OCI-LY1 (cell line): ENCODE measurements at regions not wholly inside any gene's neighbourhood (a gene's known extent, or its start where the extent isn't known, plus 50 kb on each side); places are given as distances from the start of the nearest gene placed in this dataset.

Experiments
- H2AFZ ChIP-seq: fragments of 200-600 bp; sonication (generic), shearing (Covaris generic); 2 replicates; pipeline ENCODE4 v1.6.0; 2014; ENCODE audit warnings: antibody characterized with exemption, mild to moderate bottlenecking, low read length
- H3F3A ChIP-seq: fragments of 200-600 bp; sonication (generic), shearing (Covaris generic); 2 replicates; pipeline ENCODE4 v1.6.0; 2014; ENCODE audit warnings: mild to moderate bottlenecking, antibody characterized with exemption, low read length, moderate library complexity; ENCODE audit not compliant: insufficient read depth
- H3K27ac ChIP-seq: fragments of 200-600 bp; sonication (generic); 2 replicates; pipeline ENCODE4 v1.5.1; 2014; ENCODE audit warnings: low read length, mixed run types, mild to moderate bottlenecking, low read depth; ENCODE audit not compliant: poor library complexity, severe bottlenecking
- H3K27me3 ChIP-seq: fragments of 200-600 bp; sonication (generic); 2 replicates; pipeline ENCODE4 v1.6.0; 2014; ENCODE audit warnings: antibody characterized with exemption, mild to moderate bottlenecking, low read length, moderate library complexity; ENCODE audit not compliant: insufficient read depth
- H3K36me3 ChIP-seq: fragments of 200-600 bp; sonication (generic); 2 replicates; pipeline ENCODE4 v1.6.1; 2014; ENCODE audit warnings: mild to moderate bottlenecking, antibody characterized with exemption, low read length, moderate library complexity, mixed read lengths; ENCODE audit not compliant: insufficient read depth
- H3K4me1 ChIP-seq: fragments of 200-600 bp; sonication (generic); 2 replicates; pipeline ENCODE4 v1.5.1; 2014; ENCODE audit warnings: mild to moderate bottlenecking, low read length, moderate library complexity; ENCODE audit not compliant: insufficient read depth, severe bottlenecking
- H3K4me2 ChIP-seq: fragments of 200-600 bp; sonication (generic), shearing (Covaris generic); 2 replicates; pipeline ENCODE4 v1.6.1; 2014; ENCODE audit warnings: low read length
- H3K4me3 ChIP-seq: fragments of 200-600 bp; sonication (generic); 2 replicates; pipeline ENCODE4 v1.5.1; 2014; ENCODE audit warnings: low read length, low read depth, mild to moderate bottlenecking, mixed read lengths; ENCODE audit not compliant: poor library complexity, severe bottlenecking
- H3K79me2 ChIP-seq: fragments of 200-600 bp; shearing (Covaris generic); 2 replicates; pipeline ENCODE4 v1.6.1; 2016; ENCODE audit warnings: mixed run types, low read length, mixed read lengths; ENCODE audit not compliant: insufficient read depth
- H3K9ac ChIP-seq: fragments of 200-600 bp; sonication (generic), shearing (Covaris generic); 2 replicates; pipeline ENCODE4 v1.6.1; 2014; ENCODE audit warnings: mild to moderate bottlenecking, low read length, mixed read lengths
- H3K9me2 ChIP-seq: fragments of 200-600 bp; sonication (generic), shearing (Covaris generic); 2 replicates; pipeline ENCODE4 v1.6.1; 2014; ENCODE audit warnings: low read depth, mild to moderate bottlenecking, low read length, mixed read lengths
- H3K9me3 ChIP-seq: fragments of 200-600 bp; shearing (Covaris generic); 2 replicates; pipeline ENCODE4 v1.6.1; 2014; ENCODE audit warnings: low read length, mixed read lengths
- H4K20me1 ChIP-seq: fragments of 200-600 bp; sonication (generic), shearing (Covaris generic); 2 replicates; pipeline ENCODE4 v1.6.0; 2016; ENCODE audit warnings: mild to moderate bottlenecking, low read length; ENCODE audit not compliant: insufficient read depth
- EZH2 ChIP-seq: fragments of 200-600 bp; sonication (generic), shearing (Covaris generic); IDR thresholded peaks from 2 replicates; pipeline ENCODE4 v1.8.0; 2017; ENCODE audit warnings: borderline replicate concordance, mixed run types, mild to moderate bottlenecking, antibody characterized with exemption, low read length, moderate library complexity, mixed read lengths
- TF ChIP-seq, protein P1 (sequence below): fragments of 200-600 bp; sonication (generic), shearing (Covaris generic); IDR thresholded peaks from 2 replicates; pipeline ENCODE4 v1.5.1; 2017; ENCODE audit warnings: mild to moderate bottlenecking, antibody characterized with exemption, low read length, moderate library complexity, mixed read lengths

DNA sequence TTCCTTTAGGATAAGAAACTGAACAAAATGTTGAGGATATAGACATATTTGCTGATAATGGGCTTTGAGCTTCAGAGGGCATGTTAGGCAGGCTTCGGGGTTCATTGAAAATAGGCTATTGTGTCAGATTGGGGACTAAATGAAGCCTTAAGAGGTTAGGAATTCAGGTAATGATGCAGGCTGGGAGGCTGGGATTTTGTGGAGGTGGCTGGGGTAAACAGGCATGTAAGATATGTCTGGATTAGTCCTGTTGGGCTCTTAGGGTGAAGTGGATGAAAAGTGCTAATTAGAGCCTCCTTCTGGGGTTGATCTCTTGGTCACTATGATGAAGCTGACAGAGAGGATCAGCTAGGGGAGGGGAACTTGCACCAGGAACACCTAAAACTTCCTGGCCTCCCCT lies 80.2 kb upstream of the ESX1 start:
- Histone ChIP-seq H3K9me2 (no peaks in the 10 kb centered on the region), H2AFZ (no peak overlapping the region), H3K9ac (no peak overlapping the region), H3K9me3 (no peaks in the 10 kb centered on the region), H3K4me3 (no peak overlapping the region), H4K20me1 (no peaks in the 10 kb centered on the region), H3F3A (no peaks in the 10 kb centered on the region), H3K36me3 (no peaks in the 10 kb centered on the region), H3K4me2 (no peak overlapping the region), H3K27me3 (no peaks in the 10 kb centered on the region), H3K27ac (no peak overlapping the region), H3K79me2 (no peaks in the 10 kb centered on the region), H3K4me1 (no peaks in the 10 kb centered on the region)
- TF ChIP-seq, protein P1, sequence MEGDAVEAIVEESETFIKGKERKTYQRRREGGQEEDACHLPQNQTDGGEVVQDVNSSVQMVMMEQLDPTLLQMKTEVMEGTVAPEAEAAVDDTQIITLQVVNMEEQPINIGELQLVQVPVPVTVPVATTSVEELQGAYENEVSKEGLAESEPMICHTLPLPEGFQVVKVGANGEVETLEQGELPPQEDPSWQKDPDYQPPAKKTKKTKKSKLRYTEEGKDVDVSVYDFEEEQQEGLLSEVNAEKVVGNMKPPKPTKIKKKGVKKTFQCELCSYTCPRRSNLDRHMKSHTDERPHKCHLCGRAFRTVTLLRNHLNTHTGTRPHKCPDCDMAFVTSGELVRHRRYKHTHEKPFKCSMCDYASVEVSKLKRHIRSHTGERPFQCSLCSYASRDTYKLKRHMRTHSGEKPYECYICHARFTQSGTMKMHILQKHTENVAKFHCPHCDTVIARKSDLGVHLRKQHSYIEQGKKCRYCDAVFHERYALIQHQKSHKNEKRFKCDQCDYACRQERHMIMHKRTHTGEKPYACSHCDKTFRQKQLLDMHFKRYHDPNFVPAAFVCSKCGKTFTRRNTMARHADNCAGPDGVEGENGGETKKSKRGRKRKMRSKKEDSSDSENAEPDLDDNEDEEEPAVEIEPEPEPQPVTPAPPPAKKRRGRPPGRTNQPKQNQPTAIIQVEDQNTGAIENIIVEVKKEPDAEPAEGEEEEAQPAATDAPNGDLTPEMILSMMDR = no peak
- TF ChIP-seq EZH2 = no peak

DNA sequence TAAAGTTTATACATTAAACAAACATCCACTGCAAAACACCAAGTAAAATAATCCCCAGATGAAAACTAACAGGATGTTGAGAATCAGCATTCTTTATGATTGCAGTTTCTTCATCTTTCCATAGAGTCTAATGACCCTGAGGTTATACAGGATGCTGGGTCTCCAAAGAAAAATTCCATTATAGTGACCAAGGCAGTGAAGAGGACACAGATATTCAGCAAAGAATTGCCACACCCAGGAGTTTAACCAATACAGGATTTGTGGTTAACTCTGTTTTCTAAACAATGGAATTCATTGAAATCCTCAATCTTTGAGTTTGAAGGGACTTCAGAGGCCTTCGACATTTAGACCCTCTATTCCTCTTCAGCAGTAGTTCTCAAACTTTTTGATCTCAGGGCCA lies 76.2 kb upstream of the ESX1 start:
- no peak overlapping the region for H3K9ac ChIP-seq
- H3K4me2 ChIP-seq = no peak overlapping the region
- H3K27ac ChIP-seq = no peak overlapping the region
- no peaks in the 10 kb centered on the region for H3K9me3 ChIP-seq
- H3K4me1 ChIP-seq = no peaks in the 10 kb centered on the region
- no peaks in the 10 kb centered on the region for H3K36me3 ChIP-seq
- H3K9me2 ChIP-seq = no peaks in the 10 kb centered on the region
- H3K4me3 ChIP-seq = no peak overlapping the region
- no peaks in the 10 kb centered on the region for H3F3A ChIP-seq
- H3K79me2 ChIP-seq = no peaks in the 10 kb centered on the region
- no peaks in the 10 kb centered on the region for H4K20me1 ChIP-seq
- TF ChIP-seq, protein P1 = no peak
- TF ChIP-seq EZH2 = no peak
- no peak overlapping the region for H2AFZ ChIP-seq
- no peaks in the 10 kb centered on the region for H3K27me3 ChIP-seq

DNA sequence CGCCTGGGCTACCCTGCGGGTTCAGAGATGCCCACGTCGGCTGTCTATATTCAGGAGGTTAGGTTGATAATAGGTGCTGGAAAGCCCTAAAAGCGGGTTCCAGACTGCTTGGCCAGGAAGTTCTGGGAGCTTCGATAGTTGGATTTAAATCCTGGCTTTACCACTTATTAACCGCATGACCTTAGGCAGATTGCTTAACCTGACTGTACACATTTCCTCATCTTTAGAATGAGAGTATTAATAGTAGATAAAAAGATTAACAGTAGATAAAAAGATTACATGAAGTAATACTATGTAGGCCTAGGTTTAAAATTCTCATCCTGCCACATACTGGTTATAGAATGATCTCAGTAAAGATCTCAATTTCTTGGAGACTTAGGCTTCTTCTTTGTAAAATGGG lies 75.0 kb upstream of the ESX1 start:
- Histone ChIP-seq H3K79me2 (no peaks in the 10 kb centered on the region), H3K9me2 (no peaks in the 10 kb centered on the region), H4K20me1 (no peaks in the 10 kb centered on the region), H3K9ac (no peak overlapping the region), H3K4me2 (no peak overlapping the region), H3F3A (no peaks in the 10 kb centered on the region), H3K9me3 (no peaks in the 10 kb centered on the region), H3K27me3 (no peaks in the 10 kb centered on the region), H3K27ac (no peak overlapping the region), H3K4me3 (no peak overlapping the region), H3K4me1 (no peaks in the 10 kb centered on the region), H2AFZ (no peak overlapping the region), H3K36me3 (no peaks in the 10 kb centered on the region)
- TF ChIP-seq, protein P1 = no peak
- TF ChIP-seq EZH2 = no peak
